Left kidney (tissue), 1 donor: ENCODE measurements at regions not wholly inside any gene's neighbourhood (a gene's known extent, or its start where the extent isn't known, plus 50 kb on each side); places are given as distances from the start of the nearest gene placed in this dataset.

Experiments used
- DNase-seq: peaks from one replicate; pipeline ENCODE4 v3.0.0-alpha.2; 2013

DNA sequence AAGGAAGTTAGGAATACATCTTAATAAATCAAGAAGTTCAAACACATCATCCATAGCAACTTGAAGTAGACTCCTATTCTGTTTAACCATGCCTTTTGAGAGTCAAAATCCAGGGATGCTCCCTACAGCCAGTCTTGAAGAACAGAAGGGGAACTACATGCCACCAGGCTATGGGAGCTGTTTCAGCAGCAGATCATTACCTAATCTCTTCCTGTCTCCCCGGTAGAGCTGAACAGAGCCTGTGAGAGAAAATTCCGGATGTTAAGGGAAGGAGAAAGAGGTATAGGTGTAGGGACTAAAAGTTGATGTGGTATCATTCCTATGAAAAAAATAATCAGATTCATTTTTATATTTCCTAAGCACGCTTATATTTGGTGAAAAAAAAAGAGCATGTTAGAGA, 352.2 kb downstream of the SPRY1 start:
- DNase-seq, result no peak

DNA sequence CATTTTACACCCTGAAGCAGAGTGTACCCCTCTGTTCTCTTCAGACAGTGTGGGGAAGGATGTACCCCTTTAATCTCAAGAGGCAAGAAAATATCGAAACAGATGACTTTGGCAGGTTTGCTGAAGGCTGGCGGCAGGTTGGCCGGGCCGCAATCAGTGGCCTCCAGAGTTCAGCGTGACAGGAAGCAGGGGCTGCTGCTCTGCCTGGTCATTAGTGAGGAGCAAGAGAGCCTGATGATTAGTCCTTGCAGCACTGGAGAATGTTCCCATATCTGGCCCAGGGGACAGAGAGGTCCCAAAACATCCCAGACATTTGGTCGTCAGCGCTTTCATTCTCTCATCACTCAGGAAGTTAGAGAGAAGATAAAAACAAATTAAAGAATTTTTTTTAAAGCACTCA, 352.8 kb downstream of the SPRY1 start:
- no peak for DNase-seq

DNA sequence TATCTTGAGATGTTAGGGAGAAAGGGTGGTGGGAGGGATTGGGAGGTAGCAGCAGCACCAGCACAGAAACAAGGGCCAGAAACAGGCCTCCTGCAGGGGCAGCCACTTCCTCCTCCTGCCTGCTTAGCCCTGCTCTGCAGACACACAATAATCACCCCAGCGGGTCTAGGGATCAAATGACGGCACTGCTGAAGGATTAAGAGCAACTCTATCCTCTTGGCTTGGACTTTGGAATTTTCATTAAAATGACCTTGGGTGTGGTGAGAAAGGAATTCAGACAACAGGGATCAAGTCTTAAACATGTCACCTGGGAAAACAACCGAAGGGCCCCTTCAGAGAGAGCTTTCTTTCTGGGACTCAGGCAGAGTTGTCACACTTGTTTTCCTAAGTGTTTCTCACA, 353.4 kb downstream of the SPRY1 start:
- peak; percentile 48 for DNase-seq

DNA sequence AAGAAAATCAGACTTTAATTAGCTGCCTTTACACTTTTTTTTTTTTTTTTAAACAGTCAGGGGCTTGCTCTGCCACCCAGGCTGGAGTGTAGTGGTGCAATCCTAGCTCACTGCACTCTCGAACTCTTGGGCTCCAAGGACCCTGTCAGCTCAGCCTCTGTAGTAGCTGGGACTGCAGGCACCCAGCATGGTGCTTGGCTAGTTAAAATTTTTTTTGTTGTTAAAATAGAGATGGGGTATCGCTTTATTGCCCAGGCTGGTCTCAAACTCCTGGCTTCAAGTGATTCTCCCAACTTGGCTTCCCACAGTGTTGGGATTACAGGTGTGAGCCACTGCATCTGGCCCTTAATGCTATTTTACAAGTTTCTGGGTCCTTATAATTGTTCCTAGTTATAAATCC, 359.1 kb downstream of the SPRY1 start:
- DNase-seq, result no peak

GRCh38 chr4:123767806-123768205, 371.2 kb downstream of the SPRY1 start:
- no peak for DNase-seq

DNA sequence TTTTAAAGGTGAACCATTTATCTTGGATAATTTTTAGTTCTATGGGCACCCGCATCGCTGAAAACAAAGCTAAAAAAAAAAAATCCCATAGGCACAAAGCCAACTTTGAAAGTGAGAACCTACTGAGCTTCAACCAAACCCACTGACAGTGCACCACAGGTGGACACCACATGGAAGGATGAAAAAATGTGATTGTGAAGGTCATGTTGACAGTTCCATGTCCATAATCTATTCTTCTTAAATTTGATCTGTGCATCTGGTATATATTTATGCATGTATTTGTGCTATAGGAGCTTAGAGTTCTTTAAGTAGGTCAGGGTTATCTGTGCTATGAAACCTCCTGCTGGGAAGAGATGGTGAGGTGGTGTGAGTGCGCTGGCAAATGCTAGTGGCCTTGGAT, 374.3 kb downstream of the SPRY1 start:
- DNase-seq, result no peak

- no peak for DNase-seq
Measured at GRCh38 chr4:123776267-123776666, 379.7 kb downstream of the SPRY1 start.

DNA sequence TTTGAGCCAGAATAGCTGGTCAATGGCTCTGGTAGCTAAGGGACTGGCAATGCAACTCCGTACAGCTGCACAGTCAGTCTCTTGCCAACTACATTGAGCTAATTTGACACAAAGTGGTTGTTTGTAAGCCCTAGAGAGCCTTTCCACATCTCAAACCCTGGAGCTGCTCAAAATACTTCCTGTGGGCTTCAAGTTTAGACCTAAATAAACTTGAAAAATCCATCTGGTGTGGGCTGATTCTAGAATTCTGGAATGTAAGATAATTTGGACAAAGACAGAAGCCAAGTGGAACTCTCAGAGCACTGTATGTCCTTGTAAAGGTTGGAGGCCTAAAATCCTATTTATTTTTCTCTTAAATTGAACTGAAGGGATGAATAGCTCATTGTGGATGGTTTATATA, 380.8 kb downstream of the SPRY1 start:
- no peak for DNase-seq

DNA sequence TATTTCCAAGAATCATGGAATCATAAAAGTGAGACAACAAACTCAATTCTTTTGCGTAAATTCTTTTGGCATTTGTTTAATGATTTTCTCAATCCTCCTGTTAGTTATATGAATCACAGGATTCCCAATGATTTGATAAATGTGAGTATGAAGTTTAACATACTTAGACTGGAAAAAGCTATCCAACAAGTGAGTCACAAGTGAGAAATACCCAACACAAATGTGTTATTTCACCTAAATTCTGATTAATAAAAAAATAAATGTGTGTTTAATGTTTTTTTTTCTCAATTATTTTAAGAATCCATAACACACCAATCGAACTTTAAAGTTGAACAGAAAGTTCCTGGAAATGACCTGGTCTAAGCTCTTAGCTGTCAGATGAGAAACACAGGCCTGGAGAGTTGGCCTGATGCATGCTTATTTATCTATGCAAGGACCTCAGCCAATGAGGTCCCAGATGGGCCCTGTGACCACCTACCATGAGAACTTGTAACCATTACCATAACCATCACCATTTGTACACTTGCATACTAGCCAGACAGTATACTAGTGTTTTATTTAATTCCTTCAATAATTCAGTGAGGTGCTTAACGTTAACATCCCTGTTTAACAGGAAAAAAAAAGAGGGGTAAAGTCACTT, 386.7 kb downstream of the SPRY1 start:
- no peak for DNase-seq

DNA sequence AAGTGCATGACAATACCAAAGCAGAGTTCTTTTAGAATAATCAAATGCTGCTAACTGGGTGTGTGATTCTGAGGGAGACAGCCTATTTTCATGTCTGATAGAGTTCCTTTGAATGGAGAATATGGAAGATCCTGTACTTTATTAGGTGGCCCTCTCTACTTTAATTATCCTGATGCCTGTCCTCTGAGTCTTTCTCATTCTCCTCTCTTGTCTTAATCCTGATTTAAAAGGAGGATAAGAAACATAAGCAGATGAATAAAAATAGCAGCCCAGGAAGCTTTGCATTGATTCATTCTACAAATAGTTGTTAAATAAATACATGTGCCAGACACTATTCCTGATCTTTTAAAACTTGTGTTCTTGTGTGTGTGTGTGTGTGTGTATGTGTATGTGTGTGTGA, 387.3 kb downstream of the SPRY1 start:
- DNase-seq, result no peak

- DNase-seq, result no peak
Measured at GRCh38 chr4:123784626-123785025, 388.0 kb downstream of the SPRY1 start.

GRCh38 chr4:123785538-123785937, 388.9 kb downstream of the SPRY1 start:
- DNase-seq, result no peak

GRCh38 chr4:123786163-123786915, 389.7 kb downstream of the SPRY1 start:
- no peak for DNase-seq

- DNase-seq, result peak; percentile 76
Measured at GRCh38 chr4:123786920-123787319, 390.3 kb downstream of the SPRY1 start.

GRCh38 chr4:123787512-123788080, 391.0 kb downstream of the SPRY1 start:
- no peak for DNase-seq

GRCh38 chr4:123788577-123788976, 392.0 kb downstream of the SPRY1 start:
- DNase-seq, result no peak

- no peak for DNase-seq
Measured at GRCh38 chr4:123790681-123791080, 394.1 kb downstream of the SPRY1 start.

- DNase-seq, result no peak
Measured at GRCh38 chr4:123802082-123802645, 405.6 kb downstream of the SPRY1 start.

DNA sequence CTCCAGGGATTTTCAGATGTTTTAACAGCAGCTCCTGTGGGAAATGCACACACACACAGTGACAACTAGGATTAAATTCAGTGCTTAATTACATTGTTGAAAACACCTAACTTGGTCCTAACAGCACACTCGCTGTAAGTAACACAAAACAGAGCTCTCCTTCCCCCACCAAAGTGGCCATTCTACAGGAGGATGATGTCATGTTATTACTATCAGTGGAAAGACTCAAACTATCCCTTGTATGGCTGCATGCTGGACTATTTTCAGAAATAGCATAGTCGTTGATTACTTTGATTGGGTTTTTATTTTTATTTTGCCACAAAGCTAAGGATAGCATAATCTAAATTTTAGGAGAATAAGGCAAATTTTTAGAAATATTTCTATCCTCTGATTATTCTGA, 406.3 kb downstream of the SPRY1 start:
- DNase-seq, result no peak

DNA sequence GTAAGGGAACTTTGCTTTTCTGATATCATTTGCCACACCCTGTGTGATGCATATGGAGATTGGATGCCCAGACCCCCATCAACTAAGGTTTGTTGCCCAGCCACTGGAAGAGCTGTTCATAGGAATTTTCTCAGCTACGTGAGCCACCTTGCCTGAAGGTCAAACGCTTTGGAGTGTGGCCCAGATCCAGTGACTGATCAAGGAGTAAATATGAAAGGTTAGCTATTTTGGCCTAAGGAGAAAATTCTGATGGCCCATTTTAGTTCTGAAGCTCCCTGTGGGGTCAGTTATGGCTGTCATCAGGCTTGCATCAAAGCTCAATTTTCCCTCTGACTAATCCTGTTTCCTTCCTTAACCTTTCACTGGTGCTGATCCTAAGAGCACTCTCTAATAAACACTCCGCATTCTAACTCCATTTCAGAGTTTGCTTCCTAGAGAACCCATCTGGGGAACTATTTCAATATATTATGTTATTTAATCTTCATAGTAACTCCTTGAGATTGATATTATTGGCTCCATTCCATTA, 407.7 kb downstream of the SPRY1 start:
- DNase-seq, result no peak

DNA sequence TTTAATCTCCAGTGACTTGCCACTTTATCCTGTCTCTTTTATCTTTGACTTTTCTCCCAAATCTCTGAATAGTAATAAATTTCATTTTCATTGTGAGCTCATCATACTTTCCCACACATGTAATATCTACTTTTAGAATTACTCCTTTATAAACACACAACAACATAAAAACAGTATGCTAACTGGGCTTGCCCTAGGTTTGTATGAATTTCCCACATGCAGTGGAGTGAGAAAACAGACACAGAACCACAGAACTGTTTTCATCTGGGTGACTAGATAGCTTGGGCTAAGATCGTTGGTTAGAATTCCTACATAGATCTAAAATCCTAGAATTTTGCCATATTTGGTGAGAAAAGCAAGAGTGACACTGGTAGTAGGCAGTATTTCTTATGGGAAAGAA, 409.5 kb downstream of the SPRY1 start:
- DNase-seq, result no peak

DNA sequence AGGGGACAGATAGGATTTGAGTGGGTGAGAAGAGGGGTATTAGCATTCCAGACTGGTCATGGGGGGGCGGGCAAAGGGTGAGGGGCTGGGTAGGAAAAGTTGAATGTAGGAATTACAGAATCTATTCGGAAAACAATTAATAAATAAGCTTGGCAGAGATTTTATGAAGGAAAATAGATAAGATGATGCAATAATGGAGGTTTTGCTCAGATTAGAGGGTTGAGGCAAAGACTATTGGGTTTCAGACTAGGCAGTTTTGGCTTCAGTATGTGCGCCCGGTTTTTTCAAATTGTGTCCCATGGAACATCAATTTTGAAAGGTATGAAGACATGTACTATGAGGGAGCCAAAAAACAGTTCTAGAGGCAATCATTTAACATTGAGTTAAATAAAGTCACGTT, 410.6 kb downstream of the SPRY1 start:
- no peak for DNase-seq

DNA sequence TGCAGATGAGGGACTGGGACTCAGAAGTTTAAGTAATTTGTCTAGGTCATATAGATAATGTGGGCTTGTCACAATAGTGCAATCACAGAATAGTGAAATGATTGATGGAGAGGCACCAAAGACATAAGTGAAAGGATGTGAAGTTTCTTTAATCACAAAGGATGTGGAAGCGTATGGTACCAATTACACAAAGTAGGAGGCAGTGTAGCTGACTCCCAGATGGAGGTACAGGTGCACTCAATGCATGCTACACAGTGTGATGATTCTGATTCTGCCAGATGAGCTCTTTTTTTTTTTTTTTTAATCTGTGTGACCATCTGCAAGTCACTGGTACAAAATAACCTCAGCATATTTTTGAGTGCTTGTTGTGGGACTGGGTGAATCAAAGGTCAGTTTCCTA, 411.3 kb downstream of the SPRY1 start:
- DNase-seq, result no peak
